Cardiac muscle cell (in vitro differentiated cells and primary cell): ENCODE measurements at regions not wholly inside any gene's neighbourhood (a gene's known extent, or its start where the extent isn't known, plus 50 kb on each side); places are given as distances from the start of the nearest gene placed in this dataset.

Source experiments
- DNase-seq, 2 donors: peaks; one replicate each; pipeline versions ENCODE4 v3.0.0 to v3.0.0-alpha.2; 2010 to 2017; ENCODE audit warnings: low read depth in 1 of 2, low spot score in 1 of 2
- H3K27ac ChIP-seq: fragments of 200-600 bp; sonication (generic); 2 replicates; pipeline ENCODE4 v1.5.1; 2016
- H3K27me3 ChIP-seq: fragments of 200-600 bp; sonication (generic); 2 replicates; pipeline ENCODE4 v1.6.0; 2016; ENCODE audit warnings: control low read depth
- H3K36me3 ChIP-seq: fragments of 200-600 bp; sonication (generic); 2 replicates; pipeline ENCODE4 v1.5.1; 2016; ENCODE audit warnings: control low read depth
- H3K4me1 ChIP-seq: fragments of 200-600 bp; sonication (generic); 2 replicates; pipeline ENCODE4 v1.8.1; 2017; ENCODE audit warnings: low read depth, mild to moderate bottlenecking, mixed run types
- H3K4me3 ChIP-seq: fragments of 200-600 bp; sonication (generic); 2 replicates; pipeline ENCODE4 v1.5.1; 2016; ENCODE audit warnings: mild to moderate bottlenecking
- H3K9me3 ChIP-seq: fragments of 200-600 bp; sonication (generic); 2 replicates; pipeline ENCODE4 v1.5.1; 2017; ENCODE audit warnings: low read depth, mild to moderate bottlenecking, control low read depth
- TF ChIP-seq, protein P1 (sequence below): IDR thresholded peaks from 2 replicates; pipeline ENCODE4 v1.5.1; 2012; ENCODE audit warnings: low read depth, mild to moderate bottlenecking, low read length

- no peak for DNase-seq
- H3K27ac ChIP-seq = no peak overlapping the region
- H3K4me1 ChIP-seq = peaks cover 9% of the 10 kb centered on the region
- H3K9me3 ChIP-seq = no peaks in the 10 kb centered on the region
- no peaks in the 10 kb centered on the region for H3K36me3 ChIP-seq
- H3K27me3 ChIP-seq = no peaks in the 10 kb centered on the region
- H3K4me3 ChIP-seq = no peak overlapping the region
- TF ChIP-seq, protein P1, sequence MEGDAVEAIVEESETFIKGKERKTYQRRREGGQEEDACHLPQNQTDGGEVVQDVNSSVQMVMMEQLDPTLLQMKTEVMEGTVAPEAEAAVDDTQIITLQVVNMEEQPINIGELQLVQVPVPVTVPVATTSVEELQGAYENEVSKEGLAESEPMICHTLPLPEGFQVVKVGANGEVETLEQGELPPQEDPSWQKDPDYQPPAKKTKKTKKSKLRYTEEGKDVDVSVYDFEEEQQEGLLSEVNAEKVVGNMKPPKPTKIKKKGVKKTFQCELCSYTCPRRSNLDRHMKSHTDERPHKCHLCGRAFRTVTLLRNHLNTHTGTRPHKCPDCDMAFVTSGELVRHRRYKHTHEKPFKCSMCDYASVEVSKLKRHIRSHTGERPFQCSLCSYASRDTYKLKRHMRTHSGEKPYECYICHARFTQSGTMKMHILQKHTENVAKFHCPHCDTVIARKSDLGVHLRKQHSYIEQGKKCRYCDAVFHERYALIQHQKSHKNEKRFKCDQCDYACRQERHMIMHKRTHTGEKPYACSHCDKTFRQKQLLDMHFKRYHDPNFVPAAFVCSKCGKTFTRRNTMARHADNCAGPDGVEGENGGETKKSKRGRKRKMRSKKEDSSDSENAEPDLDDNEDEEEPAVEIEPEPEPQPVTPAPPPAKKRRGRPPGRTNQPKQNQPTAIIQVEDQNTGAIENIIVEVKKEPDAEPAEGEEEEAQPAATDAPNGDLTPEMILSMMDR = no peak
Measured at GRCh38 chr3:56858331-56858730, 56.6 kb upstream of the ARHGEF3 start.

- H3K4me1 ChIP-seq = peaks cover 9% of the 10 kb centered on the region
- no peaks in the 10 kb centered on the region for H3K9me3 ChIP-seq
- no peak overlapping the region for H3K27ac ChIP-seq
- TF ChIP-seq, protein P1 = no peak
- H3K27me3 ChIP-seq = no peaks in the 10 kb centered on the region
- H3K4me3 ChIP-seq = no peak overlapping the region
- H3K36me3 ChIP-seq = no peaks in the 10 kb centered on the region
- no peak for DNase-seq
Measured at GRCh38 chr3:56857178-56857577, 55.4 kb upstream of the ARHGEF3 start.

DNA sequence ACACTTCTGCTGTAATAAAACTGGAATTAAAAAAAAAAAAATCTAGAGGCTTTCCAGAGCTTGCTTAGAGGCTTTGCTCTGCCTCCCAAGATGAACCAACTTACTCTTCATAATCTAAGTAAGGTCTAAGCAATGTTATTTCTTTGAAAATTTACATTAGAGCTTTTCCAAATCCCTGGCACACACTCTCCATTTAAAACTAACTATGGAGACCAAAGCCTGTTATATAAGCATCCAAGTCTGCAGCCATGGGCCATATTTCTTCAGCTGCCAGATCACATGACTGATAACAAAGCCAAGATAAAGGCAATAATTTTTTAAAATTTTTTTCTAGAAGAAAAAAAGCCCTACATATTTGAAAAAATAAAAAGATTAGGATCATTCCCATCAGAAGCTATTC, 55.0 kb upstream of the ARHGEF3 start:
- Histone ChIP-seq H3K27me3 (no peaks in the 10 kb centered on the region), H3K9me3 (no peaks in the 10 kb centered on the region), H3K4me3 (no peak overlapping the region), H3K36me3 (no peaks in the 10 kb centered on the region), H3K27ac (no peak overlapping the region), H3K4me1 (peaks cover 9% of the 10 kb centered on the region)
- TF ChIP-seq, protein P1 = no peak
- no peak for DNase-seq

GRCh38 chr3:56855856-56856512, 54.2 kb upstream of the ARHGEF3 start:
- Histone ChIP-seq H3K36me3 (no peaks in the 10 kb centered on the region), H3K27me3 (no peaks in the 10 kb centered on the region), H3K4me3 (no peak overlapping the region), H3K4me1 (peaks cover 7% of the 10 kb centered on the region), H3K9me3 (no peaks in the 10 kb centered on the region), H3K27ac (no peak overlapping the region)
- peak; percentile 30 to 54 for DNase-seq
- TF ChIP-seq, protein P1 = peak; percentile 85

GRCh38 chr3:56854856-56855611, 53.3 kb upstream of the ARHGEF3 start:
- no peak for DNase-seq
- Histone ChIP-seq H3K27me3 (no peaks in the 10 kb centered on the region), H3K4me3 (no peak overlapping the region), H3K36me3 (no peaks in the 10 kb centered on the region), H3K4me1 (no peaks in the 10 kb centered on the region), H3K9me3 (no peaks in the 10 kb centered on the region), H3K27ac (no peak overlapping the region)
- TF ChIP-seq, protein P1 = no peak
